GM21717 (cell line): ENCODE measurements at regions not wholly inside any gene's neighbourhood (a gene's known extent, or its start where the extent isn't known, plus 50 kb on each side); places are given as distances from the start of the nearest gene placed in this dataset.

Experiments used
- ATAC-seq: cut with Tn5 transposase; IDR thresholded peaks from one replicate; pipeline ENCODE4 v1.9.1; 2021; ENCODE audit warnings: mild to moderate bottlenecking, moderate library complexity; ENCODE audit not compliant: unreplicated experiment

DNA sequence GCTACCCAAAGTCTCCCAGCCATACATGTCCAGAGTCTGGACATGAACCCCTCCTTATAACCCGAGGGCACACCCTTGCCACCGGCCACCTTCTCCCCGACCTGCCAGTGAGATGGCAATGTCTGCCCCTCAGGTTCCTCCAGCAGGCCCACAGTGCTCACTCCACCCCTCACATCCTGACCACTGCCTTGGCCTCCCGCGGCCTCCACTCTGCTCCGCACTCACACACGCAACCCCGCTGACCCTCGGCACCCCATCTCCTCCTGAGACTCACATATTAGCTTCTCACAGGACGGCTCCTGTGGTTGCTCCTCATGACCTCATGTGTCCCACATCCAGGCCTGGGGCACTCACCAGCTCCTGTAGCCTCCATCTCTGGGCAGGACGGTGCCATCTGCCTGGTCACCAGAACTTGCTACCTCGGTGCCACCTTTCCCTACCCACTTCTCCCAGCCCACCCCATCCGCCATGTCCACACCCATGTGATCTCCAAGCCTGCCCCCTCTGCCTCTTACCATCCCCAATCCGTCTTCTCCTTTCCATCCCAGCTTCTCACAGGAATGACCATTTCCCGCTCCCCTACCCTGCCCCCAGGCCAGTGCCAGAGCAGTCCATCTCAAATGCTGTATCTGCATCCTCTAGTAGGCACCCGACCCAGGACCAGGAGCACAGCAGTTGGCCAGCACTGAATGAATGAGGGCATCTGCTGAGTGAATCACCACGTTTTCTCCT is 198.6 kb upstream of the DIO3 start:
- no peak for ATAC-seq

DNA sequence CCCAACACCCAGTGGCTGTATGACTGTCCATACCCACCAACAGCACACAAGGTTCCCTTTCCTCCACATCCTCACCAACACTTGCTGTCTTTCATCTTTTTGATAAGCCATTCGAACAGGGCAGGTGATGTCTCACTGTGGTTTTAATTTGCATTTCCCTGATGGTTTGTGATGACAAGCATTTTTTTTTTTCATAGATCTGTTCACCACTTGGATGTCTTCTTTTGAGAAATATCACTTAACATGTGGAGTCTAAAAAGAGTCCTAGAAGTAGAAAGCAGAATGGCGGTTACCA is 198.1 kb upstream of the DIO3 start:
- ATAC-seq, result no peak

DNA sequence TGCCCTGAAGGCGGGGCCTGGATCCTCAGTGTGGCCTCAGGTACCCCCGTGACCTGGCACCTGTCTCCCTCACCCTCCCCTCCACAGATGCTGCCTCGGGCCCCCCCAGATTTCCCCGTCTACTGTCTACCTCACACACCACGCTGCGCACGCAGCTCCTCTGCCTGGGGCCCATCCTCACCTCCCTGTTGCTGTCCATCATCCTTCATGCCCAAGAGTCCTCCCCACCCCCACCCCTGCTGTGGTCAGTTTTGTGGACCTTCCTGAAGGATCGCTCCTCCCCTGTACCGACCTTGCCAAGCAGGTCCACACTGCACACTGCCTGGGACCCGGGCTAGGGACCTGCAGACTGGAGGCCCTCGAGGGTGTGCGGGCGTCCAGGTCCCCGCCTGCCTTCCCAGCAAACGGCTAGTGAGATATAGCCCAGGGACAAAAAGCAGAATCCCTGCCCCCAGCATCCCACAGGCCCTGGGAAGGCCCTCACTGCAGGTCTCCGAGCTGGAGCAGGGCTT is 197.4 kb upstream of the DIO3 start:
- ATAC-seq, result no peak

DNA sequence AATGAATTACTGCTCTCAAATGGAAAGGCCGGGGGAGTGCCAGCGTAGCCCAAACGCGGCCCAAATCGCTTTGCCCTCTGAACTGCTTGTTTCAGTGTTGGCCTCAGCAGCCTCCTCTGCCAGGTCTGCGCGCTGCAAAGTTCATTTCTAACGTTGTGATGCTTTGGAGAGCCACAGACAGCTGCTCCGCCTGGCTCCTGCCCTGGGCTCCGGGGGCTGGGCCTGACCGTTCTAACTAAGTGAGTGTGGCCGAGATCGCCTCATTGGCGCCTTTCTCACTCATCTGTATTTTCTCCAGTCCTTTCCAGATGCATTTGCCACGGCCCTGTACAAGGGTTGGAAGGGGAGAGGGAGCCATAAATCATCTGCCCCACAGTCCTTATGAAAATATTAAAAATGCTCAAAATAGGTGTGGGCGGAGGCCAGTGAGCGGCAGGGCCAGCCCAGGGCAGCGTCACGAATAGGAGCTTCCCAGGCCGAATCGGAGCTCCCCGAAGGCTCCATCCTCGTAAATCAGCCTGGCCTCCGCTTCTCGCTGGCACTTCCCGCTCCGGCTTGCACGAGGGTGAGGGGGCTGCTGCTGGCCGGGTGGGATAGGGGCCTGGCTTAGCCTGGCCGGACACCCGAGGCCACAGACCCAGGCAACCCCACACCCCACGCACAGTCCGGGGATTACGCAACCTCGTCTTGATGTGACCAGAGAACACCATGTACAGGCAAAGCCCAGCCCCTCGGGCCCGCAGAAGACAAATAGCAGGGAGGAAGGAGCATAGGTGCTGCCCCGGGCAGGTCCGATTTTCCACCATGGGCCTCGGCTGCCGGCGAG is 196.6 kb upstream of the DIO3 start:
- no peak for ATAC-seq

DNA sequence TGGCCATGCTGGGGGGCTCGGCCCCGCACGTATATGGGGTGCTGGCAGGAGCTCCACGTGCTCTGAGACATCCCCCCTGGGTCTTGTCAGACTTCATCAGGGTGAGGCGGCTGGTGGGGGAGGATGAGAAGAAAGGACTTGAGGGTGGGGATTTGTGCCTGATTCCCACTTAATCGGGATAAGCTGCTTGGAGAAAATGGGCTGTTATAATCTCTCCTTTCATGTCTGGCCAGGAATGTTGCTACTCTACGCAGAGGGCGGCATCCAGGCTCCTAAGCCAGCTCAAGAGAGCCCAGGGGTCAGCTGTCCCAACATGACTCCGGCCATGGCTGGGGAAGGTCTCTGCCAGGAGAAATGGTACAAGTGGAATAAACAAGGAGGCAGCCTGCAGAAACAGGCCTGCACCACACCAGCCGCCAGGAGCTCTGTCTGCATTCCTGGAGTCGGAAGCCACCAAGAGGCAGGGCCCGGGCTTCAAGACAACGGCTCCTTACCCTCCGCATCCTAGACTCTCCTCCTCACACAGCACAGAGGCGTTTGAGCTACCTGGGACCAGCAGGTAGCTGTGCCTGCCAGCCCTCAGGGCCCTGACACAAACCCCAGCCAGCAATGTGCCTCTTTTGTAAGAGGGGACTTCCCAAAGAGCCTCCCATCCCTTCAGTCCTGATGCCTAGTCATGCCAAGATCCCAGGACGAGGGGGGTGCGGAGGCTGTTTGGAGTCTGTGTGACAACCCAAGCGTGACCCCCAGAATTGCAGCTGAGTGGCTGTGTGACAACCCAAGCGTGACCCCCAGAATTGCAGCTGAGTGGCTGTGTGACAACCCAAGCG is 195.8 kb upstream of the DIO3 start:
- no peak for ATAC-seq

DNA sequence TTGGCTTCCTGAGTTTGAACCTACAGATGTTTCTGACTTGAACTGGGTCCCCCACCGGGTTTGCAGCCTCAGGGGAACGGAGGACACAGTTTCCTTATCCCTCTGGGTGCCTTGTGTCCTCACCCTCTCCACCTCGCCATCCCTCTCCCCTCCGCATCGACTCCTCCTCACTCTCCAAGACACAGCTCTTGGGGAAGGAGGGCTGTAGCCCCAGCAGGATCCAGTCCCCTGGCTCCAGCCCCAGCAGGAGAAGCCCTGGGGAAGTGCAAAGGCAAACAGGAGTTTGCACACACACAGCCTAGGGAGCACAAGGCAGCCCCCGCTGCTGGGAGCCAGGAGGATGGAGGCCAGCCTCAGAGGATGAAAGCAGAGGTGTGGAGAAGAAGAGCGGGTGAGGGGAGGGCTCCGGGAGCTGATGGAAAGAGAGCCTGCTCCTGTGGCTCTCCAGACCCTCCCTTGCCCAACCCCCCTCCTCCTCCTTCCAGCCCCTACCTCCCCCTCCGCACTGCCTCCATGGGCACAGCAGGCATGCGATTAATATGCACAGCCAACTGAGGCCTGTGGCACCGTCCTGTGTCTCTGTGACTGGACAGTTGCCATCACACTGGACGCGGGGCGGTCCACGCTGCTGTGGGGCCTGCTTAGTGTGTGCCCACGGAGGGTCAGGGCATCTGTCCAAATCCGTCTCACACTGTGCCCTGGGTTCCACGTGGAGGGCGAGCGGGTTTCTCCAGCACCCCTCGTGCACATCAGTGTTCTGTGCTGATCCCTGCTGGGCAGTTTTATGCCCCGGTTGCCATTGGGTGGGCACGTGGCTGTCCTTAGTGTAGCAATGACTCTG is 193.7 kb upstream of the DIO3 start:
- no peak for ATAC-seq

DNA sequence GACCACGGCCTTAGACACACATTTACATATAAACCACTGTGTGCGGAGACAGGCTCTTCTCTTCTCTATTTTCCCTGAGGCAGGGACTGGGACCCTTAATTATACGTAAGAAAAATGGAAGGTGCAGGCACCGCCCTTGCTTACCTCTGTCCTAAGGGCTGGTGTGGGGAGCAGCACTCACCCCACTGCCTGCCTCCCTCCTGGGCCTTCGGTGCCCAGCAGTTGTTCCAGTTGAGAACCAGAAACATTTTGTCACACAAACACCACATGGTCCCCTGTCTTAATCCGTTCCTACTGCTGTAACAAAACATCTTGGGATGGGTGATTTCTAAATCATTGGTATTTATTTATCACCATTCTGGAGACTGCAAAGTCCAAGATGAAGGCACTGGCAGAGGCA is 192.7 kb upstream of the DIO3 start:
- ATAC-seq, result no peak

DNA sequence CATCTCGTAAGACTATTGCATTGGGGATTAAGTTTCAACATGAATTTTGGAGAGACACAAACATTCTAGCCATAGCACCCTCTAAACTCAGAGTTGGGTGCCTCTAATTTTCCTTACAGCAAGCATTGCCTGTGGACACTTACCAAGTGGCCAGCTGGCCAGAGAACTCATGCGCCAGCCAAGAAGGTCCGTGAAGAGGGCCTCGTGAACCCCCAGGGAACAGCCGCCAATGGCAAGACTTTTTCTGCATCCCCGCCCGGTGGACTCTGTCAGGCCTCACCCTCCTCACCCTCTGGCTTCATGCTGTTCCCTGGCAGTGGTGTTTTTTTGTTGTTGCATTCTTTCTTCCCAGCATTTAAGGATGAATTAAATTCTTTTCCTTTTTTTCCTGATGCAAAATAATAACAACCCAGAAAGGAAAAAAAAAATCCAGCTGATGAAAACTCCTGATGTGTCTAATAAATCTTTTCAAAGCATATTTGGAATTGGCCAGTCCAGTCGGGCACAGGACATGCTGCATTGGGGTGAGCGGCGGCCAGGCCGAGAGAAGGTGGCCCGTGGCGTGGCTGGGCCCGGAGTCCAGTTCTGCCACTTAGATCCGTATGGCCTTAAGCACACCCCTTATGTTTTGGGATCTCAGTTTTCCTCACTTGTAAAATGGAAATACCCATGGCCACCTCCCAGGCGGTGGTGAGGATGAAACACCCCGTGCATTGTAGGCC is 191.9 kb upstream of the DIO3 start:
- ATAC-seq, result no peak

DNA sequence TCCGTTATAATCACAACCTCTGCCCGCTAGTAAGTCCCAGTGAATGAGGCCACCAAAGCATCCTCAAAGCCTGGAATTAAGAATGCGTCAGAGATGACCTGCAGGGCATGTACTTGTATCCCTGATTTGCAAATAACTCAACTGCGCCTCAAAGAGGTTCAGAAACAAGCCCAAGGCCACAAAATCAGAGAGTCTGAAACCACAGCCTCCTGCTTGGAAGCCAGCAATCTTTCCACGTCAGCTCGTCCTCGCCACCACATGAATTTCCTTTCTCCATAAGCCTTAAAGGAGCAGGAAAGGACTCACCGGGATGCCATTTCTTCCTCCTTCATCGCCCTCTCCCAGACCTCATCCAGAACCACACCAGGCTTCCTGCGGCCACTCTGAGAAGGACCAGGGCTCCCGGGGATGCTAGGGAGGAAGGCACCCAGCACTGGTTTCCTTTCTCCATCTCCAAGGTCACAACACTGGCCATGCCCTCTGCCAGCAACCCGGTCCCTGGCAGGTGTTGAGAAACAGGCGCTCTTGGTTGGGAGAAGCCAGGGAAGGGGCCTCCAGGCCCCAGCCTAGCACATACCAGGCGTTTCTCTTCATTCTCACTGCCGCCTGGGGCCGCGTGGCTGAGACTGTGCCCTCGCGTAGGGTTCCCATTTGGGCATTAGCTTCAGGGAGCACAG is 191.2 kb upstream of the DIO3 start:
- ATAC-seq, result no peak

DNA sequence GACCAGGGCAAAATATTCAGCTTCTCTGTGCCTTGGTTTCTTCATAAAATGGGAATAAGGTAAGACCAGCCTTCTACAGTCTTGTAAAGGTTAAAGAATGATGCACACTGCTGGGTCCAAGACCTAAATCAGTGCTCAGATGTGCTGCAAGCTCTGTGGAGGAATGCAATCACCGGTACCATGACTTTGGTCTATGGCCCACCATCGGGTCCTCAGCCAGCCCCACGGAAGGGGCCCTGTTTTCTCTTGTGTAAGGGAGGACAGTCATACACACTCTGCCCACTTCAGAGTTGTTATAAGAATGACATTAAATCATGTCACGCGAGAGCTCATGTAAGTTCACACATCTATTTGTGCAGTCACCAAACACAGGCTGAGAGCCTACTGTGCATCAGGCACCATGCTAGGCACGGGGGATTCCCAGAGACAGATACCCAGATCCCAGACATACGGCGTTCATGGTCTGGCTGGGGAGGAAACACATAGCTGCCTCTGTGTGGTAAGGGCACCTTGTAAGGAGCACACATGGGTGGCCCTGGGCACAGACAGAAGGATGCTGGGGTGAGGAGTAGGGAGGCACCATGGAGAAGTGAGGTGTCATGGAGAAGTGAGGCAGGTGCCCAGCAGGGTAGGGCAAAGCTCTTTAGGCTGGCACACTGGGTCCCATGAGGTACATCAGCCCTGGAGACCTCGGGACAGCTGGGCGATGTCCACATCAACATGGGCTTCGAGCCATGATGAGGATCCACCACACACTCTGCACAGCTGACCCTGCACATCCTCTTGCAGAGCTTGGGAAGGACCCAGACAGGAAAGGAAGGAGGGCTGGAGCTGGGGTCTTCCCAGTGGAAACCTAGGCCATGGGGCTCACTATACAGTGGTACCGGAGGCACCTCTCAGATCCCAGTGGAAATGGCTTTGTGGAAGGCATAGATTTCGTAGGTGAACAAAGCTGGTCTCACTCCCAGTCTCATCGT is 190.4 kb upstream of the DIO3 start:
- ATAC-seq, result no peak

DNA sequence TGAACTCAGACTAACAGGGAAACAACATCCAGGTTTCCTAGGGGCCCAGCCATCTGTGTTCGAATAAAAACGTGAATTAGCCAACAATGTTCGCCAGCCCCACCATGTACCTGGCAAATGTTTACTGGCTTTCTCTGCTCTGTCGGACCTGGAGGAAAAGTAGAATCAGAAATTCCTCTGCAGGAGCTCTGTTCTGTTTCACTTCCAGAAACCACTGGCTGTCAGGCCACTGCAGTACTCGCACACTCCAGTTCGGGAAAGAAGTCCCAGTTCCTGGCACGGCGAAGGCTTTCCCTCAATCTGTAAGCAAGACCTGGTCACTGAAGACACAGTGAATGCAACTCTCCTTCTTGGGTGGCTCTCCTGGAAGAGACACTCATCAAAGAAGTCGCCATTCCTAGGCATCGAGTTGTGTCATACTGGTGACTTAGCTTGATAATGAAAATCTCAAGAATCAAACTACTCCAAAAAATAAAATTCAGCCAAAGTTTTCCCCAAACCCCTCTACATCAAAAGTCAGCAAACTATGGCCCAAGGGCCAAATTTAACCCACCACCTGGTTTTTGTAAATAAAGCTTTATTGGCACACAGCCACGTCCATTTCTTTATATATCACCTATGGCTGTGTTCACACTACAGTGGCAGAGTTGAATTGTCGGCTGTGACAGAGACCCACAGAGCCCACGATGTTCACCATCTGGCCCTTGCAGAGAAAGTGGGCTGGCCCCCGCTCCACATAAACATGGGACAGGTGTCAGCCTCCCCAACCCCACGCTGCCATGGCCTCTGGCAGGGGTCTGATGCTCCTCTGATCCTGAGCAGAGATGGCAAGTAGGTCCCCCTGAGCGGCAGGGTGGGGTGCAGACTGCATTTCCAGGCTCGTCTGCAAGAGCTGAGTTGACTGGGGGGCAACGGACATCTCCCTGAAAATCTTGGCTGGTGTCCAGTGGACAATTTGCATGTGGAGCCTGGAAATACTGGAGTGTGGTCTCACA is 189.2 kb upstream of the DIO3 start:
- ATAC-seq, result no peak

DNA sequence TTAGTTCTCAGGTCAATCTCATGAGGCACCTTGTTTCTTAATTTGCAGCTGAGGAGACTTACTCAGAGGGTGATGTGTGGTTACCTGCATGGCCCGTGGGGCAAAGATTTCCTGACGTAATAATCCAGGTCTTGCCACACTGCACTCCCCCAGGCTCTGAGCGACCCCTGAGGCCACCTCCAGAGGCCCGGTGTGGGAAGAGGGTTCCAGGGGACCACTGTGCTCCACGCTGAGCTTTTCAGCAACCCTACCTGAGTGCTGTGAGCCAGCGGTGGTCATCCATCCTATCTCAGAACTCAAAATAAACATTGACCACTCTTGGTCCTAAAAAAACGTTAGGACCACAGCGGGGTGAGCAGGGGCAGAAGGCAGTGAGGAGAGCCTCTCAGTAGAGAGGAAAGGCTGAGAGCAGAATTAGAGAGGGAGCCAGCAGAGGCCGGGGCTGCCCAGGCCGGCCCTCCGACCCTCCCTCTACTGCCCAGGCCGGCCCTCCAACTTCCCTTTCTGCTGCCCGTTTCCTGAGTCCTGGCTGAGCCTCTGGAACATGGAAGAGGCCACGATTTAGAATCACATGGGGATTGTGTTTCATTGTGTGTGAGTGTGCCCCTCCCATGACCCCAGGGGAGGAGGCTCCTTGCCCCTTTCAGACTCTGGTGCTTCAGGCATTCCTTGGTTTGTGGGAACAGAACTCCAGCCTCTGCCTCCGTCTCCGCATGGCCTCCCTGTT is 188.2 kb upstream of the DIO3 start:
- no peak for ATAC-seq

DNA sequence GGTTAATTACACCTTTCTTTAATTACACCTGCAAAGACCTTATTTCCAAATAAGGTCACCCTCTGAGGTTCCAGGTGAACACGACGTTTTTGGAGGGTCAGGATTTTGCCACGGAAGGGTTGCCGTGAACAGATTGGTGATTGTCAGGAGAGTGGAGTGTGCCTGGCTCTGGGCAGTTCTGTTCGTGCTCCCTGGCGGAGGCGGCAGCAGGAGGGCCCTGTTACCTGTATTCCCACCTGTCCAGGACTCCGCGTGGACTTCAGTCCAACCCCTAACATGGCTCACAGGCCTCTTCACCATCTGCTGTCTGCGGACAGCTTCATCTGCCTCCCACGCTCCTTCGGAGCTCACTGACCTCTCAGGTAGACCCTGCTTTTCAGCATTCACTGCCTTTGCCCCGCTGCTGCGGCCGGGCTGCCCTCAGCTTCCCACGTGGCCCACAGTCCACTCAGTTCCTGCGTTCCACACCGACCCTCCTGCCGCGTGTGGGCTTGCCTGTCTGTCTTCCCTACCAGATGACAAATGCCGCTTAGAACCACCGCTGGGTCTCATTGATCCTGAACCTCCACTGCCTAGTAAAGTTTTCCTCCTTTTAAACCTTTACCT is 187.5 kb upstream of the DIO3 start:
- no peak for ATAC-seq

DNA sequence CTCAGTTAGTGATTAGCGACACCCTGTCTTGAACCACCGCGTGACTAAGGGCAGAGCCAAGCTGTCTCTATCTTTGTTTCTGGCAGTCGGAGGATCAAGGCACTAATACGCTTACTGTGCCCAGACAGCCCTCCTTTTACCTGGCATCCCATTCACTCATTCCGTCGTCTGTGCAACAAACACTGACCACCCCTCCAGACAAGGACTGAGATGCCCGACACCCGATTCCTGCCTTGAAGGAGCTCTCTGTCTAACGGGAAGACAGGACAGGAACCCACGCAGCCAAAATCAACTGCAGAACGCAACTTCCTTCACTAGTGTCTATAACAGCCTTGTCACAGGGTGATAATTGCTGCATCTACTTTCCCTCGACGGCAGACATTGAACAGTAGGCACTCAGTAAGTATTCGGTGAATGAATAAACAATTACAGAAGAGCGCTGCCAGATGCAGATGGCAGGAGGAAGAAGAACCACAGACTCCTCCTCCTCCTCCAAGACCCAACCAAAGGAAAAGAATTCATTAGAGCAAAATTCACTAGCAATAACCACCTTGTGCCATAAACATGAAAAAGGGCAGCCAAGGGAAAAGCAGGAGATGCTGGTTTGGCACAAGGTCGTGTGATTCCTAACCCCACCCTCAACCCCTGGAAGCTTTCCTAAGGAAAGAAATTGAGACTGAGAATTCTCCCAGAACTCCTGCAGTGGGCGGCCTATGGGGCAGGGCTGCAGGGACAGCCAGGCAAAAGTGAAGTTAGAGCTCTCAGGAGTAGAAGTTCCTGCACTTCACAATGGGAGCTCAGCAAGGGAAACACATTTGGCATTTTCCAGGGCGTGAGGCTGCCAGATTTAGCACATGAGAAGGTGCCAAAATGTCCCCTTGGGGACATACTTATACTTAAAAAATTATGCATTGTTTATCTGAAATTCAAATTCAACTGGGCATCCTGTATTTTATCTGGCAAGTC is 186.6 kb upstream of the DIO3 start:
- ATAC-seq, result no peak

DNA sequence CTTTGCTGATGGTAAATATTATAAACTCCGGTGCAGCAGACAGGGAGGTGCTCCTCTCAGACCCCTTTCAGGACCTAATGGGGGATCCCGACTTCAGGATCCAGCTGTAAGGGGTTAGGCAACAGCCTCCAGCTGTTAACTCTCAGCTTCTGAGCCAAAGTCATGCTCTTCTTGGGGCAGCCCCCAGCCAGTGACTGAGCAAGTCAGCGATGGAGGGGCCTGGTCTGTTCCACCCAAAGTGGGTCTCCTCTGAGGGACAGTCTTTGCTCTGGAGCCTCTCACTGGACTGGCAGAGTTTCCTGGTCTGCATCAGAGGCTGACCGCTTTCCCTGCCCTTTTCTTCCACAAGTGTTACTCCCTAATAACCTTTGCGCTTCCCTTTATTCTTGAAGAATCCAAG is 184.2 kb upstream of the DIO3 start:
- ATAC-seq, result no peak
